Tibial nerve (tissue), 3 donors: ENCODE measurements at regions not wholly inside any gene's neighbourhood (a gene's known extent, or its start where the extent isn't known, plus 50 kb on each side); places are given as distances from the start of the nearest gene placed in this dataset.
"Not testable (repeated sequence)": the region's sequence is repeated elsewhere in the genome, so short reads cannot be mapped to it uniquely, and the experiment has no call there.

Source experiments
- POLR2A ChIP-seq, 2 donors: fragments of 450-650 bp; IDR thresholded peaks; one replicate each; pipeline ENCODE4 v1.6.1; 2017; ENCODE audit warnings: antibody characterized with exemption in 2 of 2, mild to moderate bottlenecking in 2 of 2, moderate library complexity in 2 of 2
- TF ChIP-seq, protein P1 (sequence below), 5 experiments: fragments of 200-600 bp in 3 of 5; fragments of 450-650 bp in 2 of 5; sonication (generic) in 3 of 5; IDR thresholded peaks; one replicate each; pipeline ENCODE4 v1.5.1; 2016 to 2019; ENCODE audit warnings: antibody characterized with exemption in 5 of 5, mild to moderate bottlenecking in 3 of 5, moderate library complexity in 2 of 5

DNA sequence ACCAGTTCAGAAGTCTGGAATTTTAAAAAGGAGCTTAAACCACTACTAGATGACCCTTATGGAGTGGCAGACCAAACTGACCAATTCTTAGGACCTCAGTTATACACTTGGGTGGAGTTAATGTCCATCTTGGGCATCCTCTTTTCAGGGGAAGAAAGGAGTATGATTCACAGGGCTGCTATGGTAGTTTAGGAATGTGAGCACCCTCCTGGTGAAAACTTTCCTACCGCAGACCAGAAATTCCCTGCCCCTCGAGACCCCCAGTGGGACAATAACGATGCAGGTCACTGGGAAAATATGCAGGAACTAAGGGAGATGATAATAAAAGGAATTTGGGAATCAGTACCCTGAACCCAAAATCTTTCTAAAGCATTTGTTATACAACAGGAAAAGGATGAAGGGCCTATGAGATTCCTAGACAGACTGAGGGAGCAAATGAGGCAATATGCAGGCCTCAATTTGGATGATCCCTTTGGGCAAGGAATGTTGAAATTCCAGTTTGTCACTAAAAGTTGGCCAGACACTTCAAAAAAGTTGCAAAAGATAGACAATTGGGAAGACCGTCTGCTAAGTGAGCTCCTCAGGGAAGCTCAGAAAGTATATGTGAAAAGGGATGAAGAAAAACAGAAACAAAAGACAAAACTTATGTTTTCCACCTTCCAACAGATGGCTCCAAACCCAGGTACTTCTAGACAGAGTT, 52.4 kb upstream of the ANKRD10 start:
- TF ChIP-seq, protein P1, sequence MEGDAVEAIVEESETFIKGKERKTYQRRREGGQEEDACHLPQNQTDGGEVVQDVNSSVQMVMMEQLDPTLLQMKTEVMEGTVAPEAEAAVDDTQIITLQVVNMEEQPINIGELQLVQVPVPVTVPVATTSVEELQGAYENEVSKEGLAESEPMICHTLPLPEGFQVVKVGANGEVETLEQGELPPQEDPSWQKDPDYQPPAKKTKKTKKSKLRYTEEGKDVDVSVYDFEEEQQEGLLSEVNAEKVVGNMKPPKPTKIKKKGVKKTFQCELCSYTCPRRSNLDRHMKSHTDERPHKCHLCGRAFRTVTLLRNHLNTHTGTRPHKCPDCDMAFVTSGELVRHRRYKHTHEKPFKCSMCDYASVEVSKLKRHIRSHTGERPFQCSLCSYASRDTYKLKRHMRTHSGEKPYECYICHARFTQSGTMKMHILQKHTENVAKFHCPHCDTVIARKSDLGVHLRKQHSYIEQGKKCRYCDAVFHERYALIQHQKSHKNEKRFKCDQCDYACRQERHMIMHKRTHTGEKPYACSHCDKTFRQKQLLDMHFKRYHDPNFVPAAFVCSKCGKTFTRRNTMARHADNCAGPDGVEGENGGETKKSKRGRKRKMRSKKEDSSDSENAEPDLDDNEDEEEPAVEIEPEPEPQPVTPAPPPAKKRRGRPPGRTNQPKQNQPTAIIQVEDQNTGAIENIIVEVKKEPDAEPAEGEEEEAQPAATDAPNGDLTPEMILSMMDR (IDR thresholded peaks at IDR 0.05), result not testable (repeated sequence)
- not testable (repeated sequence) for TF ChIP-seq POLR2A (IDR thresholded peaks at IDR 0.05)
